ENCODE measurements at regions not wholly inside any gene's neighbourhood (a gene's known extent, or its start where the extent isn't known, plus 50 kb on each side); places are given as distances from the start of the nearest gene placed in this dataset.

DNA sequence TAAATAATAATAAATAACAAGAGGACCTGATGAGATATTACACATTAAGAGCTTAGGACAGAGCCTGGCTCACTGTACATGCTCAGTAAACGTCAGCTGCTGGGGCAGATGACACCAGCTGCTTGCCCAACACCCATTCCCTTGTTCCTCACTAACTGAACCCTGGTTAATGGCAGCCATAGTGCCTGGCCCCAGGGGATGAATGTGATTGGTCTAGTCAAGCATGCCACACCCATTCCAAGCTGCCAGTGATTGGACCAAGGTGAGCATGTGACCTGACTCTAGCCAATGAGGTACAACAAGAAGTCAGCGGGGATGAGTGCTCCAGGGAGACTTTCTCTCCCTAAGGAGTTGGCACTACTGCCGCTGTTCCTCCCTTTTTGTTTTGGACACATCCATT, 85.1 kb upstream of the PTPN1 start:
- TF ChIP-seq, protein P1, sequence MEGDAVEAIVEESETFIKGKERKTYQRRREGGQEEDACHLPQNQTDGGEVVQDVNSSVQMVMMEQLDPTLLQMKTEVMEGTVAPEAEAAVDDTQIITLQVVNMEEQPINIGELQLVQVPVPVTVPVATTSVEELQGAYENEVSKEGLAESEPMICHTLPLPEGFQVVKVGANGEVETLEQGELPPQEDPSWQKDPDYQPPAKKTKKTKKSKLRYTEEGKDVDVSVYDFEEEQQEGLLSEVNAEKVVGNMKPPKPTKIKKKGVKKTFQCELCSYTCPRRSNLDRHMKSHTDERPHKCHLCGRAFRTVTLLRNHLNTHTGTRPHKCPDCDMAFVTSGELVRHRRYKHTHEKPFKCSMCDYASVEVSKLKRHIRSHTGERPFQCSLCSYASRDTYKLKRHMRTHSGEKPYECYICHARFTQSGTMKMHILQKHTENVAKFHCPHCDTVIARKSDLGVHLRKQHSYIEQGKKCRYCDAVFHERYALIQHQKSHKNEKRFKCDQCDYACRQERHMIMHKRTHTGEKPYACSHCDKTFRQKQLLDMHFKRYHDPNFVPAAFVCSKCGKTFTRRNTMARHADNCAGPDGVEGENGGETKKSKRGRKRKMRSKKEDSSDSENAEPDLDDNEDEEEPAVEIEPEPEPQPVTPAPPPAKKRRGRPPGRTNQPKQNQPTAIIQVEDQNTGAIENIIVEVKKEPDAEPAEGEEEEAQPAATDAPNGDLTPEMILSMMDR (IDR thresholded peaks at IDR 0.05) = no peak

DNA sequence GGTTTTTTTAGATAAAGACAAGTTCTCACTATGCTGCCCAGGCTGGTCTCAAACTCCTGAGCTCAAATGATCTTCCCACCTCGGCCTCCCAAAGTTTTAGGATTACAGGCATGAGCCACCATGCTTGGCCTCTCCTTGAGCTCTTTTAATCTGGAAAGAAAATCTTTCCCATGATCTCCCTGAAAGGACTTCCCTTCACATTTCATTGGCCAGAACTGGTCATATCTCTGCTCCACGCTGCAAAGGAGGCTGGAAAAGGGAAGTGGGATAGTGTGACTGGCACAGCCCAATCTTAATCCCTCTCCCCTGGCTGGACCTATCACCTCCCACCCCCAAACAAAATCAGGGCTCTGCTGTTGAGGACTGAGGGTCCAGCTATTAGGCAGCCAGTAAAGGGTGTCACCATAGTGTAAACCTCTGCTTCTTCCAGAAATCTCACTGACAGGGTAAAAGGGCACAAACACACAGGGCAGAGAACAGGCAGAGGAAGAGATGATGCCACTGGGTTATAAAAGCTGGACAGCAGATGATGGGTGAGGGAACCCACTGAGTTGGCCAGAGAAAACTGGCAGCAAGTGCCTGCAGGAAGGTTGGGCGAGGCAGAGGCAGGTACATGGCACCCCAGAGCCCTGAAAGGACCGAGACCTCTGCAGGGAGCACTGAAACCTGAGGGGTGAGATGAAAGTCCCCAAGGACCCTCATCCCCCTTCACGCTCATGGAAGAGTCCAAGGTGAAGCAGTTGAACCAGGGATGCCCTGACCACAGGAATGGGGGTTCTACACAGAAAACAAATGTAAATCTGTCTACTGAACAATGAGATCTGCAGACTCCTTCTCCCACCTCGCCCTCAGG, 83.1 kb upstream of the PTPN1 start:
- TF ChIP-seq, protein P1 (IDR thresholded peaks at IDR 0.05) = no peak

DNA sequence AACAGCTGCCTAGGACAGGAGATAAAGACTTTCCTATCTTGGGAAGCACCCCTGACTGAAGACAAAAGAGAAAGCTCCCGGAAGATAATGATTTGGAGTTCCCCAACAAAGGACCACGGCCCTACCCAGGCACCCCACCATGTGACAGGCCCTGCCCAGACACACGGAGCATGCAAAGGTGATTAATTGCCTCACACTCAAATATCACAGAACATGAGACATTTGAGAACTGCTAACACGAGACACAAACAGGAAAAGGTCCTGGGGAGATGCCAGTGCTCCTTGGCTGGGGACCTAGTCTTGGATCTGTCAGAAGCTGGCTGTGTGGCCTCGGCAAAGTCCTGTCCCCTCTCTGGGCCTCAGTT, 82.5 kb upstream of the PTPN1 start:
- TF ChIP-seq, protein P1 (IDR thresholded peaks at IDR 0.05) = no peak

DNA sequence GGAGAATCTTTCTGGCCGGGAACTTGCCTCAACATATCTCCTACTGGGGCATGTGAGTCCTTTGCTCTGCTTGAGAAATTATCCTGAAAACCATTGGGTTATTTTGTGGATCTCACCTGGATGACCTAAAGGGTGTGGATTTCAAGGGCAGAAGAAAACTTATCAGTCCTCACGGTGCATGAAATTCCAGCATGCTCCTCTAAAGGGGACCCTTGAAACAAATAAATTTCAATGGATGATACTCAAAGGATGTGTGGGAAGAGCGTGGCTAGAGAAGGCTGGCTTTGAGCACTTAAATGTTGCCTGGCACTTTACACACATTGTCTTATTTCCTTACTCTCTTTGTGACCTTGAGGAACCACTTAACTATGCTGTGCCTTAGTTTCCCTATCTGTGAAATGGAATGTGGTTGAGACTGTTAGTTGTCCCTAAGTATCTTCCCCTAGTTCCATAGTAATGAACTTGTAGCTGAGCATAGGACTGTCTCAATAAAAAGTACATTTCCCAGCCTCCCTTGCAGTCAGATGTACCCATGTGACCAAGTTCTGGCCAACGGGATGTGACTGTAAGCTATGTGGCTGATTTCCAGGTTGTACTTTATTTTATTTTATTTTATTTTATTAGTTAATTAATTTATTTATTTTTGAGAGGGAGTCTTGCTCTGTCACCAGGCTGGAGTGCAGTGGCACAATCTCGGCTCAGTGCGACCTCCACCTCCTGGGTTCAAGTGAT, 81.9 kb upstream of the PTPN1 start:
- TF ChIP-seq, protein P1 (IDR thresholded peaks at IDR 0.05) = no peak

DNA sequence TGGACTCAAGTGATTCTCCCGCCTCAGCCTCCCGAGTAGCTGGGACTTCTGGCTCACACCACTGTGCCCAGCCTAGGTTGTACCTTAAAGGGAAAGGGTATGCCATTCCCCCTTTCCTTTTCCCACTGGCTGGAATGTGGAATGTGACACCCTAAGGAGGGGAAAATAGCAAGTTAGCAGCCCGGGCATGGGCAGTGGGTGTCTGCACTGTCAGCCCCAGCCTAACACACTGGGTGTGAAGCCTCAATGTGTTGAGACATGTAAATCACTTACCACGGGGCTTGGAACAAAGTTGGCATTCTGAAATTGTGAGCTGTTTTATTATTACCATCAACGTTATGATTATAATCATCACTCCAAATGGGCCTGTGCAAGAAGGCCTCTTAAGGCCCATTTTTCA, 80.8 kb upstream of the PTPN1 start:
- TF ChIP-seq, protein P1 (IDR thresholded peaks at IDR 0.05) = no peak

DNA sequence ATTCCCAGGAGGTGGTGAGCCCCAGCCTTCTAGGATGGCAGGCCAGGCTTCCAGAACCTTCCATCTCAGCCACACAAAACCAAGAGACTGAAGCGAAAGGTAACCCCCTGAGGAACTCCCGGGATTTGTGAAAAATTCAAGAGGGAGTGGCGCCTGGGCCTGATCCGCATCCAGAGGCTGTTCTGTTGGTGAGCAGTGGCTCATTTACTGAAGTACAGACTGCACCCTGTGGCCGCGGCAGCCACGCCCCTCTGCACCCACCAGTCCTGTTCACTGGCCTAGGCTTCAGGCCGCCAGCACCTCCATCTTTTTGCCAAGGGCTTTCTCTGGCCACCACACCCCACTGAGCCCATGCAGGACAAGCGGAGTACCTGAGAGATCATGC, 79.1 kb upstream of the PTPN1 start:
- TF ChIP-seq, protein P1 (IDR thresholded peaks at IDR 0.05) = no peak

DNA sequence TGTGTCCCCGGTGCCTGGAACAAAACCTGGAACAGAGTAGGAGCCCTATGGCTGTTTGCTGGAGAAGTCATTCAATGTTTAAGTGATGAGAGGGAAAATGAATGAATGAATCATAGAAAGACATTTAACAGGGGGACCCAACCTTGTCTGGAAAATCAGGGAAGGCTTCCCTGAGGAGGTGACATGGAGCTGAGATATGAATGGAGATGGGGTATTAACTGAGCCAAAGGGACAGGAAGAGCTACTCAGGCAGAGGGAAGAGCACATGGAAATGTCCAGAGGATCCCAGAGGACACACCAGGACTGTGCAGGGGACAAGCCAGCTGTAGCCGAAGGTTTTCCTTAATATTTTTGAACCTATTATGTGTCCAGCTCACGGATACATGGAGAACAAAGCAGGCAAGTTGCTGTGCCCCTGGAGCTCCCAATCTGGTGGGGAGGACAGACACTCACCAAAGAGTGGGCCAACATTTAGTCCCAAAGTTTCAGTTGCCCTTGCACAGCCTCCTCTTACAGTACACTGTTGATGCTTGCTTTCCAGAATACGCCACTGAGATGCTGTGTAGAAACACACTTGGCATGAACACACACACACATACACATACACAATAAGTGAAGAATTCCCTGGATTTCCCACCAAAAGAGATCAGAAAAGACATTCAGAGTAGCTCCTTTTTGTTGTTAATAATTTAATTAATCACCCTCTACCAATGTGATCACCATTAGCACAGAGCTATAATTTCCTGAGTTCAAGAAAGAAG, 77.0 kb upstream of the PTPN1 start:
- TF ChIP-seq, protein P1 (IDR thresholded peaks at IDR 0.05) = no peak

Measured in LNCAP (cell line).